ENCODE measurements at regions not wholly inside any gene's neighbourhood (a gene's known extent, or its start where the extent isn't known, plus 50 kb on each side); places are given as distances from the start of the nearest gene placed in this dataset.

DNA sequence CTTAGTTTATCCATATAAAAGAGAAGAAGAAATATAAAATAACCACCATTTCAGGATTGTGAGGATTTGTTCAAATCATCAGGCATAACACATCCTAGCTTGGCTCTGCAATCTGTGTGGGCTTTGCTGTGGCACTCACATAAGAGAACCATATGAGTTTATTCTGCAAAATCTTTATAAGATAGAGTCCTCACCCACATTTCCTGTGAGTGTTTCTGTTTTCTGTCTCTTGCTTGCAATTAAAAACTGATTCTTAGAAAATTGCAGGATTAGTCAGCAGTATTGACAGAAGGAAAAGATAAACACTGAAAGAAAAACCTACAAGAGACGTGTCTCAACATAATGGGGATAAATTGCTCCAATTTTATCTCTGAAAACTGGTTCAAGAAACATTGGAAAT lies 258.5 kb downstream of the RND3 start:
- no peak for DNase-seq (ENCODE audit: low read depth in 2 of 2)

DNA sequence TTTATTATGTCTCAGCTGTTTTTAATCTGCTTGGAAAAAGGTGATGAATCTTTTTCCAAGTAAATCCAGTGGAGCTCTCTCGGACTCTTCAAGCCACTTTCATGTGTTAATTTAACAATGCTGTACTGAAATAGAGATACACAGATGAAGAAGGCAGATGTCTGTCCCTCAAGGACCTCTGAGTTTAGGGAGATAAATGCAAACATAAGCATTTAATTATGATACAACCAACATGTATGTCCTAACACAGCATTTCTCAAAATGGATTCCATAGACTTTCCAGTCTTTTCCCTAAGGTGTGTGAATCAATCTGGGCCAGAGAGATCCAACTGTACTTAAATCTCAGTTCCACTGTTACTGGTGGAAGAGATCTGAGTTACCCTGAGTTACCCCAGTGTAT lies 262.4 kb downstream of the RND3 start:
- Histone ChIP-seq H3K36me3 (ENCODE audit: control insufficient read depth, insufficient read depth, low read length) (no peaks in the 10 kb centered on the region), H4K20me1 (ENCODE audit: control insufficient read depth, extremely low read depth, insufficient read depth, low read length) (no peaks in the 10 kb centered on the region), H3K4me2 (ENCODE audit: extremely low read depth, insufficient read depth, low read length) (no peak overlapping the region), H3K4me1 (ENCODE audit: control insufficient read depth, extremely low read depth, insufficient read depth, low read length) (no peaks in the 10 kb centered on the region), H3K27me3 (ENCODE audit: control insufficient read depth, insufficient read depth, low read length) (no peaks in the 10 kb centered on the region), H3K79me2 (ENCODE audit: control insufficient read depth, insufficient read depth, low read length) (no peaks in the 10 kb centered on the region), H3K27ac (ENCODE audit: insufficient read depth, low read length) (no peak overlapping the region), H3K9me3 (ENCODE audit: control insufficient read depth, insufficient read depth, low read depth, low read length) (no peaks in the 10 kb centered on the region), H2AFZ (ENCODE audit: low read length) (no peak overlapping the region), H3K9ac (ENCODE audit: insufficient read depth, low read length) (no peak overlapping the region), H3K4me3 (replicated peaks in 1 of 4; ENCODE audit: control extremely low read depth in 1 of 4, insufficient read depth in 1 of 4, low read depth in 3 of 4, low read length in 4 of 4) (no peak overlapping the region)
- DNase-seq (ENCODE audit: low read depth in 2 of 2): no peak
- TF ChIP-seq, protein P1, sequence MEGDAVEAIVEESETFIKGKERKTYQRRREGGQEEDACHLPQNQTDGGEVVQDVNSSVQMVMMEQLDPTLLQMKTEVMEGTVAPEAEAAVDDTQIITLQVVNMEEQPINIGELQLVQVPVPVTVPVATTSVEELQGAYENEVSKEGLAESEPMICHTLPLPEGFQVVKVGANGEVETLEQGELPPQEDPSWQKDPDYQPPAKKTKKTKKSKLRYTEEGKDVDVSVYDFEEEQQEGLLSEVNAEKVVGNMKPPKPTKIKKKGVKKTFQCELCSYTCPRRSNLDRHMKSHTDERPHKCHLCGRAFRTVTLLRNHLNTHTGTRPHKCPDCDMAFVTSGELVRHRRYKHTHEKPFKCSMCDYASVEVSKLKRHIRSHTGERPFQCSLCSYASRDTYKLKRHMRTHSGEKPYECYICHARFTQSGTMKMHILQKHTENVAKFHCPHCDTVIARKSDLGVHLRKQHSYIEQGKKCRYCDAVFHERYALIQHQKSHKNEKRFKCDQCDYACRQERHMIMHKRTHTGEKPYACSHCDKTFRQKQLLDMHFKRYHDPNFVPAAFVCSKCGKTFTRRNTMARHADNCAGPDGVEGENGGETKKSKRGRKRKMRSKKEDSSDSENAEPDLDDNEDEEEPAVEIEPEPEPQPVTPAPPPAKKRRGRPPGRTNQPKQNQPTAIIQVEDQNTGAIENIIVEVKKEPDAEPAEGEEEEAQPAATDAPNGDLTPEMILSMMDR (conservative IDR thresholded peaks at IDR 0.05 in 1 of 2, IDR thresholded peaks at IDR 0.05 in 1 of 2; ENCODE audit: low read depth in 1 of 2, low read length in 2 of 2): no peak
- TF ChIP-seq EZH2 (IDR thresholded peaks at IDR 0.05; ENCODE audit: low read length, missing control alignments): no peak

More for the DNA sequence above, 258.5 kb downstream of the RND3 start:
- Histone ChIP-seq H3K79me2 (ENCODE audit: control insufficient read depth, insufficient read depth, low read length) (no peaks in the 10 kb centered on the region), H3K4me3 (replicated peaks in 1 of 4; ENCODE audit: control extremely low read depth in 1 of 4, insufficient read depth in 1 of 4, low read depth in 3 of 4, low read length in 4 of 4) (no peak overlapping the region), H3K9me3 (ENCODE audit: control insufficient read depth, insufficient read depth, low read depth, low read length) (no peaks in the 10 kb centered on the region), H3K36me3 (ENCODE audit: control insufficient read depth, insufficient read depth, low read length) (no peaks in the 10 kb centered on the region), H4K20me1 (ENCODE audit: control insufficient read depth, extremely low read depth, insufficient read depth, low read length) (no peaks in the 10 kb centered on the region), H3K9ac (ENCODE audit: insufficient read depth, low read length) (no peak overlapping the region), H3K27ac (ENCODE audit: insufficient read depth, low read length) (no peak overlapping the region), H2AFZ (ENCODE audit: low read length) (no peak overlapping the region), H3K4me1 (ENCODE audit: control insufficient read depth, extremely low read depth, insufficient read depth, low read length) (peaks cover 2% of the 10 kb centered on the region), H3K27me3 (ENCODE audit: control insufficient read depth, insufficient read depth, low read length) (no peaks in the 10 kb centered on the region), H3K4me2 (ENCODE audit: extremely low read depth, insufficient read depth, low read length) (no peak overlapping the region)
- no peak for TF ChIP-seq EZH2 (IDR thresholded peaks at IDR 0.05; ENCODE audit: low read length, missing control alignments)
- TF ChIP-seq, protein P1 (conservative IDR thresholded peaks at IDR 0.05 in 1 of 2, IDR thresholded peaks at IDR 0.05 in 1 of 2; ENCODE audit: low read depth in 1 of 2, low read length in 2 of 2): no peak

DNA sequence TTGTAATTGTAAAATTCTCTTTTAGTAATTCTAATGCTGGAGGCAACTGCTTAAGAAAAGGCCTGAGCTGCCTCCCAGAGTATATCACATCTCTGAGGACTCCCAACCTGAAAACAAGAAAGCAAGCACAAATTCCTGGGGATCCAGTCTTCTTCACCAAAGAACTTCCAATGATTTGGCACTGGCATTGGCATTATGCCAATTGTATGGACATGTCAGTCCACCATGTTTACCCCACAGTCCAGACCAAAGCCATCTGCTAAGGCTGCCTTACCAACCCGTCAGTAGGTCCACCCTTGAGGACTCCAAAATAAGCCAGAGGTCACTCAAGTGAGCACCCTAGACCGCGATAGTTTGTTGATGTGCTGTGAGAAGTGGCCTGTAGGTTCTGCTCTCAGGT lies 263.1 kb downstream of the RND3 start:
- Histone ChIP-seq H2AFZ (ENCODE audit: low read length) (no peak overlapping the region), H3K36me3 (ENCODE audit: control insufficient read depth, insufficient read depth, low read length) (no peaks in the 10 kb centered on the region), H3K27me3 (ENCODE audit: control insufficient read depth, insufficient read depth, low read length) (no peaks in the 10 kb centered on the region), H3K4me1 (ENCODE audit: control insufficient read depth, extremely low read depth, insufficient read depth, low read length) (no peaks in the 10 kb centered on the region), H3K79me2 (ENCODE audit: control insufficient read depth, insufficient read depth, low read length) (no peaks in the 10 kb centered on the region), H3K4me3 (replicated peaks in 1 of 4; ENCODE audit: control extremely low read depth in 1 of 4, insufficient read depth in 1 of 4, low read depth in 3 of 4, low read length in 4 of 4) (no peak overlapping the region), H3K9me3 (ENCODE audit: control insufficient read depth, insufficient read depth, low read depth, low read length) (no peaks in the 10 kb centered on the region), H3K9ac (ENCODE audit: insufficient read depth, low read length) (no peak overlapping the region), H4K20me1 (ENCODE audit: control insufficient read depth, extremely low read depth, insufficient read depth, low read length) (no peaks in the 10 kb centered on the region), H3K27ac (ENCODE audit: insufficient read depth, low read length) (no peak overlapping the region), H3K4me2 (ENCODE audit: extremely low read depth, insufficient read depth, low read length) (no peak overlapping the region)
- DNase-seq (ENCODE audit: low read depth in 2 of 2): no peak
- TF ChIP-seq EZH2 (IDR thresholded peaks at IDR 0.05; ENCODE audit: low read length, missing control alignments): no peak
- TF ChIP-seq, protein P1 (conservative IDR thresholded peaks at IDR 0.05 in 1 of 2, IDR thresholded peaks at IDR 0.05 in 1 of 2; ENCODE audit: low read depth in 1 of 2, low read length in 2 of 2): no peak

All from fibroblast of lung (primary cell).